CD4-positive, alpha-beta T cell treated with Interleukin-12 subunit alpha and Interleukin-12 subunit beta, for 1 hour (primary cell): ENCODE measurements at regions not wholly inside any gene's neighbourhood (a gene's known extent, or its start where the extent isn't known, plus 50 kb on each side); places are given as distances from the start of the nearest gene placed in this dataset.

Source experiments
- DNase-seq: peaks from one replicate; pipeline ENCODE4 v3.0.0-alpha.2; 2020

- DNase-seq: no peak
These were observed 394.6 kb upstream of the LRATD1 start for GRCh38 chr2:14237902-14238301.

- DNase-seq: no peak
These were observed 392.9 kb upstream of the LRATD1 start for GRCh38 chr2:14239605-14240004.

GRCh38 chr2:14240868-14241267, 391.6 kb upstream of the LRATD1 start:
- no peak for DNase-seq

GRCh38 chr2:14245901-14246300, 386.6 kb upstream of the LRATD1 start:
- no peak for DNase-seq

- DNase-seq: no peak
These were observed 377.2 kb upstream of the LRATD1 start for GRCh38 chr2:14255135-14255820.

GRCh38 chr2:14256890-14257289, 375.6 kb upstream of the LRATD1 start:
- DNase-seq: no peak

- no peak for DNase-seq
These were observed 374.6 kb upstream of the LRATD1 start for GRCh38 chr2:14257801-14258507.

GRCh38 chr2:14261771-14262170, 370.7 kb upstream of the LRATD1 start:
- DNase-seq: no peak

GRCh38 chr2:14263053-14263452, 369.5 kb upstream of the LRATD1 start:
- no peak for DNase-seq

- no peak for DNase-seq
These were observed 362.4 kb upstream of the LRATD1 start for GRCh38 chr2:14270036-14270582.

- no peak for DNase-seq
These were observed 360.0 kb upstream of the LRATD1 start for GRCh38 chr2:14272396-14273075.

GRCh38 chr2:14273650-14274049, 358.9 kb upstream of the LRATD1 start:
- DNase-seq: no peak

- DNase-seq: no peak
These were observed 348.3 kb upstream of the LRATD1 start for GRCh38 chr2:14284244-14284643.

GRCh38 chr2:14285812-14286211, 346.7 kb upstream of the LRATD1 start:
- no peak for DNase-seq

GRCh38 chr2:14288016-14288415, 344.5 kb upstream of the LRATD1 start:
- DNase-seq: no peak

- no peak for DNase-seq
These were observed 339.6 kb upstream of the LRATD1 start for GRCh38 chr2:14292964-14293363.

GRCh38 chr2:14297340-14297739, 335.2 kb upstream of the LRATD1 start:
- no peak for DNase-seq

- DNase-seq: no peak
These were observed 334.6 kb upstream of the LRATD1 start for GRCh38 chr2:14297906-14298305.

- DNase-seq: no peak
These were observed 331.2 kb upstream of the LRATD1 start for GRCh38 chr2:14301331-14301730.

GRCh38 chr2:14303366-14304115, 329.0 kb upstream of the LRATD1 start:
- no peak for DNase-seq

- no peak for DNase-seq
These were observed 328.2 kb upstream of the LRATD1 start for GRCh38 chr2:14304326-14304725.

- DNase-seq: no peak
These were observed 326.2 kb upstream of the LRATD1 start for GRCh38 chr2:14306268-14306861.

- no peak for DNase-seq
These were observed 319.2 kb upstream of the LRATD1 start for GRCh38 chr2:14313341-14313740.
